K562 (cell line): ENCODE measurements at regions not wholly inside any gene's neighbourhood (a gene's known extent, or its start where the extent isn't known, plus 50 kb on each side); places are given as distances from the start of the nearest gene placed in this dataset.
A peak's percentile ranks its signal among the peaks of the same experiment; 100 is the strongest.

ENCODE experiments used
- ATAC-seq: fragments of 200-7000 bp; cut with Tn5 transposase; 3 replicates; pipeline ENCODE4 v1.9.1; 2020; ENCODE audit warnings: moderate library complexity
- BruUV-seq: library from RNA; stranded (reverse); fragments of 400-500 nt; replicated peaks from 2 replicates; lab custom pipeline; 2021; lab: Mats Ljungman, UMichigan
- CTCF ChIA-PET: fragments of 300-600 bp; formaldehyde crosslinking; extraction: SDS; loops from one replicate; lab custom pipeline; 2021; ENCODE audit warnings: low intra/inter-chr PET ratio; lab: Yijun Ruan, JAX
- POLR2A ChIA-PET: fragments of 300-600, 350-650 bp; sonication (Branson Sonifier 250); formaldehyde crosslinking; extraction: SDS; loops from one replicate; lab custom pipeline; 2021; ENCODE audit warnings: antibody characterized with exemption, inconsistent platforms; lab: Yijun Ruan, JAX
- DNase-seq, 4 experiments: peaks; one replicate each; pipeline versions ENCODE4 v3.0.0 to v3.0.0-alpha.2; 2011 to 2018; ENCODE audit warnings: low spot score in 3 of 4, mixed read lengths in 3 of 4; ENCODE audit errors: extremely low read depth in 1 of 4
- FAIRE-seq: peaks from 2 replicates; lab custom pipeline; 2011; peaks lifted over from hg19 to GRCh38; lab: Jason Lieb, UNC
- H2AFZ ChIP-seq: 2 replicates; pipeline ENCODE4 v1.6.0; 2011; ENCODE audit warnings: low read depth, low read length, control low read depth, inconsistent platforms
- H3K27ac ChIP-seq: fragments of 200-600 bp; 3 replicates; pipeline ENCODE4 v1.8.0; 2011; ENCODE audit warnings: low read depth, mild to moderate bottlenecking, control low read depth, inconsistent platforms, low read length, moderate library complexity, mixed read lengths; ENCODE audit errors: extremely low read depth
- H3K27me3 ChIP-seq, 2 experiments: fragments of 300-600 bp in 1 of 2; 2 replicates in 1 of 2; 3 replicates in 1 of 2; pipeline versions ENCODE4 v1.6.0 to v1.8.0; 2011; ENCODE audit warnings: inconsistent platforms in 2 of 2, low read length in 2 of 2, mild to moderate bottlenecking in 1 of 2, mixed read lengths in 1 of 2, moderate library complexity in 1 of 2; ENCODE audit not compliant: control insufficient read depth in 2 of 2, insufficient read depth in 2 of 2
- H3K36me3 ChIP-seq: fragments of 300-600 bp; 3 replicates; pipeline ENCODE4 v1.8.0; 2011; ENCODE audit warnings: mild to moderate bottlenecking, low read length, inconsistent platforms; ENCODE audit not compliant: control insufficient read depth, insufficient read depth
- H3K4me1 ChIP-seq, 2 experiments: fragments of 200-600 bp in 1 of 2; replicated peaks in 1 of 2; 2 replicates in 1 of 2; 3 replicates in 1 of 2; pipeline versions ENCODE4 v1.5.1 to v1.8.0; 2011; ENCODE audit warnings: inconsistent platforms in 2 of 2, low read length in 2 of 2, mild to moderate bottlenecking in 1 of 2, mixed read lengths in 1 of 2, moderate library complexity in 1 of 2; ENCODE audit not compliant: control insufficient read depth in 2 of 2, insufficient read depth in 2 of 2
- H3K4me2 ChIP-seq: 2 replicates; pipeline ENCODE4 v1.6.1; 2011; ENCODE audit warnings: low read length, control low read depth, inconsistent platforms, mixed read lengths; ENCODE audit not compliant: insufficient read depth
- H3K4me3 ChIP-seq: fragments of 200-600 bp; sonication (generic), shearing (Covaris generic); 2 replicates; pipeline ENCODE4 v1.5.1; 2016; ENCODE audit warnings: control low read depth, inconsistent platforms
- H3K79me2 ChIP-seq: fragments of 200-600 bp; 3 replicates; pipeline ENCODE4 v1.8.0; 2011; ENCODE audit warnings: low read length, inconsistent platforms; ENCODE audit not compliant: control insufficient read depth, insufficient read depth
- H3K9ac ChIP-seq, 2 experiments: 2 replicates each; pipeline versions ENCODE4 v1.6.0 to v1.6.1; 2011; ENCODE audit warnings: low read depth in 2 of 2, low read length in 2 of 2, control low read depth in 1 of 2, inconsistent platforms in 1 of 2, mild to moderate bottlenecking in 1 of 2, mixed read lengths in 1 of 2; ENCODE audit not compliant: insufficient read depth in 1 of 2
- H3K9me1 ChIP-seq: one replicate; pipeline ENCODE4 v1.6.0; 2011; ENCODE audit warnings: inconsistent platforms, mild to moderate bottlenecking, low read length, moderate library complexity; ENCODE audit not compliant: control insufficient read depth, insufficient read depth
- H3K9me3 ChIP-seq: replicated peaks from 2 replicates; pipeline ENCODE4 v1.5.1; 2011; ENCODE audit warnings: low read depth, low read length, inconsistent platforms; ENCODE audit not compliant: control insufficient read depth, insufficient read depth
- H4K20me1 ChIP-seq: replicated peaks from 2 replicates; pipeline ENCODE4 v1.6.1; 2011; ENCODE audit warnings: low read length, inconsistent platforms, mixed read lengths; ENCODE audit not compliant: control insufficient read depth, insufficient read depth
- ARHGAP35 ChIP-seq: fragments of 450-650 bp; IDR thresholded peaks from 2 replicates; pipeline ENCODE4 v1.6.1; 2018; ENCODE audit not compliant: partially characterized antibody
- ARID1B ChIP-seq: fragments of 450-650 bp; IDR thresholded peaks from 2 replicates; pipeline ENCODE4 v1.6.1; 2016; ENCODE audit warnings: antibody characterized with exemption, mild to moderate bottlenecking, inconsistent platforms
- ASH1L ChIP-seq: fragments of 450-650 bp; IDR thresholded peaks from 2 replicates; pipeline ENCODE4 v1.6.1; 2018; ENCODE audit warnings: borderline replicate concordance, mild to moderate bottlenecking, low read depth; ENCODE audit not compliant: partially characterized antibody
- CC2D1A ChIP-seq: fragments of 450-650 bp; IDR thresholded peaks from 2 replicates; pipeline ENCODE4 v1.6.1; 2017; ENCODE audit warnings: mild to moderate bottlenecking
- NBN ChIP-seq: fragments of 450-650 bp; IDR thresholded peaks from 2 replicates; pipeline ENCODE4 v1.6.1; 2016; ENCODE audit warnings: low read depth, mild to moderate bottlenecking
- POLR3G ChIP-seq: IDR thresholded peaks from 2 replicates; pipeline ENCODE4 v1.6.1; 2011; ENCODE audit not compliant: insufficient read length, insufficient replicate concordance; ENCODE audit errors: extremely low read depth
- PURB ChIP-seq: sonication (generic); formaldehyde crosslinking; IDR thresholded peaks from 2 replicates; pipeline ENCODE4 v1.9.0; 2021; ENCODE audit warnings: low read depth, mild to moderate bottlenecking, missing genetic modification reagents
- RB1 ChIP-seq: fragments of 450-650 bp; IDR thresholded peaks from 2 replicates; pipeline ENCODE4 v1.6.1; 2017; ENCODE audit warnings: low read depth, mild to moderate bottlenecking
- SREBF1 ChIP-seq: fragments of 150-350 bp; IDR thresholded peaks from 2 replicates; pipeline ENCODE4 v1.6.1; 2014; ENCODE audit warnings: antibody characterized with exemption, low read depth, low read length, borderline replicate concordance
- U2AF2 ChIP-seq: fragments of 200-400 bp; formaldehyde crosslinking; optimal IDR thresholded peaks from 2 replicates; pipeline ENCODE3; 2017; ENCODE audit warnings: low read depth, mild to moderate bottlenecking, low read length
- ZC3H4 ChIP-seq: sonication (generic); formaldehyde crosslinking; IDR thresholded peaks from 2 replicates; pipeline ENCODE4 v1.9.0; 2021; ENCODE audit warnings: missing genetic modification reagents, borderline replicate concordance
- ZNF174 ChIP-seq: fragments of 250-450 bp; sonication (Bioruptor Pico); IDR thresholded peaks from 2 replicates; pipeline ENCODE4 v1.4.0; 2020; ENCODE audit warnings: mild to moderate bottlenecking
- ZNF263 ChIP-seq: sonication (generic); formaldehyde crosslinking; IDR thresholded peaks from 2 replicates; pipeline ENCODE4 v1.8.0; 2022; ENCODE audit warnings: mild to moderate bottlenecking, missing genetic modification reagents, borderline replicate concordance
- WGBS: fragments of 100-300 bp; shearing (Covaris generic); methylation state at CpG from one replicate; pipeline ENCODE4 v1.1.6; 2016; ENCODE audit warnings: low coverage, mixed read lengths; ENCODE audit not compliant: insufficient coverage; ENCODE audit errors: missing lambda C conversion rate; 5-methylcytosine and 5-hydroxymethylcytosine counted together
- in situ Hi-C: fragments of 300-500 bp; cut with MboI; formaldehyde crosslinking; loops from 4 replicates; pipeline ENCODE4 v1.15.0; 2018; ENCODE audit warnings: inconsistent platforms, mixed read lengths
- intact Hi-C: fragments of 100-400 bp; cut with micrococcal nuclease; formaldehyde crosslinking; loops from 2 replicates; pipeline ENCODE4 v1.14.2; 2022

- Histone ChIP-seq H3K79me2 (no peaks in the 10 kb centered on the region), H3K27me3 (no peaks in the 10 kb centered on the region), H3K9ac (no peak overlapping the region; a peak in 1 of 4 replicates), H3K9me1 (no peaks in the 10 kb centered on the region), H3K9me3 (no peaks in the 10 kb centered on the region)
- 44% methylated on average over 5 of the region's 6 CpGs for WGBS
- TF ChIP-seq POLR3G = no peak
- TF ChIP-seq, all 486 proteins: peak for 0
- intact Hi-C loops = loop anchor here (5.0 kb wide), 3 partner anchors 49 to 174 kb away; partner anchors contain the start of gene RYBP
- Histone ChIP-seq H3K4me2 (no peak overlapping the region), H2AFZ (no peak overlapping the region), H4K20me1 (no peaks in the 10 kb centered on the region), H3K36me3 (no peaks in the 10 kb centered on the region), H3K4me1 (peaks cover 13 to 45% of the 10 kb centered on the region in 2 experiments; a peak in 4 of 5 replicates), H3K27ac (no peak overlapping the region), H3K4me3 (no peak overlapping the region)
- DNase-seq (no peak), FAIRE-seq (no peak), ATAC-seq (no peak)
- BruUV-seq = no TSS peak
- CTCF ChIA-PET = no interaction called here
- in situ Hi-C loops = no loop called here
- POLR2A ChIA-PET = interaction anchor here (0.6 to 0.7 kb wide), 3 partner anchors 10 to 342 kb away, joined by 3 read pairs; no protein-coding TSS in a partner anchor
Measured at GRCh38 chr3:72273615-72274014, 488.7 kb upstream of the PROK2 start.

GRCh38 chr3:72272356-72272755, 487.4 kb upstream of the PROK2 start:
- no peak overlapping the region for H3K4me2 ChIP-seq
- ChIA-PET CTCF (no interaction called here), POLR2A (no interaction called here)
- in situ Hi-C loops = no loop called here
- no peaks in the 10 kb centered on the region for H4K20me1 ChIP-seq
- no peak for FAIRE-seq
- no peak for DNase-seq
- no peaks in the 10 kb centered on the region for H3K9me1 ChIP-seq
- H3K79me2 ChIP-seq = no peaks in the 10 kb centered on the region
- ATAC-seq = no peak
- no peak overlapping the region for H3K27ac ChIP-seq
- TF ChIP-seq RB1 (no peak), SREBF1 (no peak), ASH1L (no peak), ARHGAP35 (no peak), CC2D1A (no peak), ZNF174 (CRISPR knock-in tag) (no peak), U2AF2 (no peak), PURB (CRISPR knock-in tag) (no peak), ARID1B (no peak), ZC3H4 (CRISPR knock-in tag) (no peak), ZNF263 (CRISPR knock-in tag) (no peak), NBN (no peak)
- no peaks in the 10 kb centered on the region for H3K36me3 ChIP-seq
- H2AFZ ChIP-seq = no peak overlapping the region
- peaks cover 13 to 45% of the 10 kb centered on the region in 2 experiments; a peak in 4 of 5 replicates for H3K4me1 ChIP-seq
- intact Hi-C loops = loop anchor here (5.0 kb wide), 3 partner anchors 50 to 175 kb away; partner anchors contain the start of gene RYBP
- H3K27me3 ChIP-seq = no peaks in the 10 kb centered on the region
- H3K4me3 ChIP-seq = no peak overlapping the region
- WGBS = 91% methylated on average over 6 of the region's 6 CpGs
- BruUV-seq = no TSS peak
- no peaks in the 10 kb centered on the region for H3K9me3 ChIP-seq
- H3K9ac ChIP-seq = peak overlapping the region in 1 of 2 experiments; percentile 32; a peak in 1 of 4 replicates
